NOMO-1 treated with dmso at 0.1 percent for 144 hours (cell line): ENCODE measurements at regions not wholly inside any gene's neighbourhood (a gene's known extent, or its start where the extent isn't known, plus 50 kb on each side); places are given as distances from the start of the nearest gene placed in this dataset.
"Not testable (repeated sequence)": the region's sequence is repeated elsewhere in the genome, so short reads cannot be mapped to it uniquely, and the experiment has no call there.

Experiments
- DNase-seq: peaks from one replicate; lab custom pipeline; 2025; ENCODE audit not compliant: unreplicated experiment; lab: John Stamatoyannopoulos, UW

- DNase-seq: peak; percentile 86
Observed at GRCh38 chr7:120053390-120053961, 219.5 kb upstream of the KCND2 start.

GRCh38 chr7:120054376-120055100 is 218.4 kb upstream of the KCND2 start:
- DNase-seq: no peak

- no peak for DNase-seq
Observed at GRCh38 chr7:120055300-120055699, 217.7 kb upstream of the KCND2 start.

GRCh38 chr7:120056227-120056626 is 216.7 kb upstream of the KCND2 start:
- no peak for DNase-seq

GRCh38 chr7:120059641-120060040 is 213.3 kb upstream of the KCND2 start:
- DNase-seq: no peak

- no peak for DNase-seq
Observed at GRCh38 chr7:120060281-120060680, 212.7 kb upstream of the KCND2 start.

- peak; percentile 24 for DNase-seq
Observed at GRCh38 chr7:120060875-120061274, 212.1 kb upstream of the KCND2 start.

GRCh38 chr7:120064565-120064964 is 208.4 kb upstream of the KCND2 start:
- DNase-seq: no peak

GRCh38 chr7:120066898-120067297 is 206.1 kb upstream of the KCND2 start:
- not testable (repeated sequence) for DNase-seq

- no peak for DNase-seq
Observed at GRCh38 chr7:120070201-120070600, 202.8 kb upstream of the KCND2 start.

- no peak for DNase-seq
Observed at GRCh38 chr7:120077777-120078176, 195.2 kb upstream of the KCND2 start.

- no peak for DNase-seq
Observed at GRCh38 chr7:120079022-120079421, 194.0 kb upstream of the KCND2 start.

GRCh38 chr7:120079704-120080103 is 193.3 kb upstream of the KCND2 start:
- DNase-seq: no peak

GRCh38 chr7:120086468-120086867 is 186.5 kb upstream of the KCND2 start:
- DNase-seq: not testable (repeated sequence)

- no peak for DNase-seq
Observed at GRCh38 chr7:120089968-120090367, 183.0 kb upstream of the KCND2 start.

- DNase-seq: no peak
Observed at GRCh38 chr7:120091807-120092206, 181.2 kb upstream of the KCND2 start.

GRCh38 chr7:120097020-120097419 is 176.0 kb upstream of the KCND2 start:
- DNase-seq: no peak

GRCh38 chr7:120097774-120098173 is 175.2 kb upstream of the KCND2 start:
- no peak for DNase-seq

- no peak for DNase-seq
Observed at GRCh38 chr7:120108376-120108775, 164.6 kb upstream of the KCND2 start.

- no peak for DNase-seq
Observed at GRCh38 chr7:120110169-120110568, 162.8 kb upstream of the KCND2 start.

- no peak for DNase-seq
Observed at GRCh38 chr7:120114626-120115025, 158.3 kb upstream of the KCND2 start.

- no peak for DNase-seq
Observed at GRCh38 chr7:120123528-120123927, 149.4 kb upstream of the KCND2 start.
